ENCODE measurements at regions not wholly inside any gene's neighbourhood (a gene's known extent, or its start where the extent isn't known, plus 50 kb on each side); places are given as distances from the start of the nearest gene placed in this dataset.

- no peak for TF ChIP-seq CTCF (conservative IDR thresholded peaks at IDR 0.05; ENCODE audit: low read depth, low read length)
- TF ChIP-seq EZH2 (IDR thresholded peaks at IDR 0.05; ENCODE audit: low read length, unreplicated experiment), result no peak
These were observed 384.2 kb upstream of the DUSP10 start for GRCh38 chr1:222126052-222126451.

All from PC-3 (cell line).